ENCODE measurements at regions not wholly inside any gene's neighbourhood (a gene's known extent, or its start where the extent isn't known, plus 50 kb on each side); places are given as distances from the start of the nearest gene placed in this dataset.

- in situ Hi-C loops (cut with HindIII; ENCODE audit: low pct_ligation_motif_present, low pct_unique_long_range_greater_than_20kb, low sequenced_read_pairs), result no loop called here
- no peak for DNase-seq
These were observed 161.9 kb upstream of the ZMIZ1 start for GRCh38 chr10:78906734-78907390.

GRCh38 chr10:78907551-78908211 lies 161.1 kb upstream of the ZMIZ1 start:
- in situ Hi-C loops (cut with HindIII; ENCODE audit: low pct_ligation_motif_present, low pct_unique_long_range_greater_than_20kb, low sequenced_read_pairs), result no loop called here

GRCh38 chr10:78909221-78909620 lies 159.5 kb upstream of the ZMIZ1 start:
- in situ Hi-C loops (cut with HindIII; ENCODE audit: low pct_ligation_motif_present, low pct_unique_long_range_greater_than_20kb, low sequenced_read_pairs), result no loop called here
- no peak for DNase-seq

More at GRCh38 chr10:78907551-78908211, 161.1 kb upstream of the ZMIZ1 start:
- DNase-seq, result no peak

GRCh38 chr10:78910021-78910420 lies 158.7 kb upstream of the ZMIZ1 start:
- in situ Hi-C loops (cut with HindIII; ENCODE audit: low pct_ligation_motif_present, low pct_unique_long_range_greater_than_20kb, low sequenced_read_pairs), result no loop called here
- no peak for DNase-seq

- in situ Hi-C loops (cut with HindIII; ENCODE audit: low pct_ligation_motif_present, low pct_unique_long_range_greater_than_20kb, low sequenced_read_pairs), result no loop called here
- no peak for DNase-seq
These were observed 158.3 kb upstream of the ZMIZ1 start for GRCh38 chr10:78910476-78910875.

- in situ Hi-C loops (cut with HindIII; ENCODE audit: low pct_ligation_motif_present, low pct_unique_long_range_greater_than_20kb, low sequenced_read_pairs), result no loop called here
- DNase-seq, result no peak
These were observed 157.9 kb upstream of the ZMIZ1 start for GRCh38 chr10:78910886-78911285.

- no peak for DNase-seq
- in situ Hi-C loops (cut with HindIII; ENCODE audit: low pct_ligation_motif_present, low pct_unique_long_range_greater_than_20kb, low sequenced_read_pairs), result no loop called here
These were observed 157.0 kb upstream of the ZMIZ1 start for GRCh38 chr10:78911533-78912340.

- no peak for DNase-seq
- in situ Hi-C loops (cut with HindIII; ENCODE audit: low pct_ligation_motif_present, low pct_unique_long_range_greater_than_20kb, low sequenced_read_pairs), result no loop called here
These were observed 156.2 kb upstream of the ZMIZ1 start for GRCh38 chr10:78912361-78913218.

- DNase-seq, result no peak
- in situ Hi-C loops (cut with HindIII; ENCODE audit: low pct_ligation_motif_present, low pct_unique_long_range_greater_than_20kb, low sequenced_read_pairs), result no loop called here
These were observed 155.3 kb upstream of the ZMIZ1 start for GRCh38 chr10:78913219-78914059.

GRCh38 chr10:78914060-78914378 lies 154.7 kb upstream of the ZMIZ1 start:
- DNase-seq, result no peak
- in situ Hi-C loops (cut with HindIII; ENCODE audit: low pct_ligation_motif_present, low pct_unique_long_range_greater_than_20kb, low sequenced_read_pairs), result no loop called here

GRCh38 chr10:78914502-78915189 lies 154.1 kb upstream of the ZMIZ1 start:
- in situ Hi-C loops (cut with HindIII; ENCODE audit: low pct_ligation_motif_present, low pct_unique_long_range_greater_than_20kb, low sequenced_read_pairs), result no loop called here
- DNase-seq, result peak; percentile 8

GRCh38 chr10:78915190-78915518 lies 153.6 kb upstream of the ZMIZ1 start:
- in situ Hi-C loops (cut with HindIII; ENCODE audit: low pct_ligation_motif_present, low pct_unique_long_range_greater_than_20kb, low sequenced_read_pairs), result no loop called here
- no peak for DNase-seq

GRCh38 chr10:78916227-78916626 lies 152.5 kb upstream of the ZMIZ1 start:
- DNase-seq, result no peak
- in situ Hi-C loops (cut with HindIII; ENCODE audit: low pct_ligation_motif_present, low pct_unique_long_range_greater_than_20kb, low sequenced_read_pairs), result no loop called here

- no peak for DNase-seq
- in situ Hi-C loops (cut with HindIII; ENCODE audit: low pct_ligation_motif_present, low pct_unique_long_range_greater_than_20kb, low sequenced_read_pairs), result no loop called here
These were observed 149.4 kb upstream of the ZMIZ1 start for GRCh38 chr10:78919181-78919966.

GRCh38 chr10:78920011-78920410 lies 148.8 kb upstream of the ZMIZ1 start:
- in situ Hi-C loops (cut with HindIII; ENCODE audit: low pct_ligation_motif_present, low pct_unique_long_range_greater_than_20kb, low sequenced_read_pairs), result no loop called here
- DNase-seq, result no peak

- in situ Hi-C loops (cut with HindIII; ENCODE audit: low pct_ligation_motif_present, low pct_unique_long_range_greater_than_20kb, low sequenced_read_pairs), result no loop called here
- no peak for DNase-seq
These were observed 146.9 kb upstream of the ZMIZ1 start for GRCh38 chr10:78921895-78922294.
